ENCODE measurements at regions not wholly inside any gene's neighbourhood (a gene's known extent, or its start where the extent isn't known, plus 50 kb on each side); places are given as distances from the start of the nearest gene placed in this dataset.

- Histone ChIP-seq H3K9me3 (no peaks in the 10 kb centered on the region), H3K4me1 (no peaks in the 10 kb centered on the region), H3K27ac (no peak overlapping the region), H3K4me3 (no peak overlapping the region), H3K36me3 (no peaks in the 10 kb centered on the region), H3K27me3 (no peaks in the 10 kb centered on the region)
- no peak for TF ChIP-seq CTCF (IDR thresholded peaks at IDR 0.05 in 4 of 5, conservative IDR thresholded peaks at IDR 0.05 in 1 of 5)
- TF ChIP-seq POLR2A (IDR thresholded peaks at IDR 0.05), result no peak
- in situ Hi-C loops (cut with MboI; ENCODE audit: low sequenced_read_pairs in 4 of 4), result no loop called here
- no peak for DNase-seq
- ATAC-seq, result no peak
- intact Hi-C loops (cut with DNase I; ENCODE audit: low total_unique reads), result no loop called here
These were observed 913.8 kb upstream of the CHORDC1 start for GRCh38 chr11:91136631-91137030.

- in situ Hi-C loops (cut with MboI; ENCODE audit: low sequenced_read_pairs in 4 of 4), result no loop called here
These were observed 910.5 kb upstream of the CHORDC1 start for GRCh38 chr11:91133361-91133760.

GRCh38 chr11:91129596-91129995 lies 906.7 kb upstream of the CHORDC1 start:
- Histone ChIP-seq H3K36me3 (no peaks in the 10 kb centered on the region), H3K27me3 (no peaks in the 10 kb centered on the region), H3K27ac (no peak overlapping the region), H3K4me3 (no peak overlapping the region), H3K9me3 (no peaks in the 10 kb centered on the region), H3K4me1 (no peaks in the 10 kb centered on the region)
- intact Hi-C loops (cut with DNase I; ENCODE audit: low total_unique reads), result no loop called here
- ATAC-seq (no peak), DNase-seq (no peak)
- TF ChIP-seq CTCF (IDR thresholded peaks at IDR 0.05 in 4 of 5, conservative IDR thresholded peaks at IDR 0.05 in 1 of 5) (no peak), POLR2A (IDR thresholded peaks at IDR 0.05) (no peak)
- in situ Hi-C loops (cut with MboI; ENCODE audit: low sequenced_read_pairs in 4 of 4), result no loop called here

More at GRCh38 chr11:91133361-91133760, 910.5 kb upstream of the CHORDC1 start:
- TF ChIP-seq POLR2A (IDR thresholded peaks at IDR 0.05) (no peak), CTCF (IDR thresholded peaks at IDR 0.05 in 4 of 5, conservative IDR thresholded peaks at IDR 0.05 in 1 of 5) (no peak)
- H3K4me1 ChIP-seq, result no peaks in the 10 kb centered on the region
- intact Hi-C loops (cut with DNase I; ENCODE audit: low total_unique reads), result no loop called here
- H3K9me3 ChIP-seq, result no peaks in the 10 kb centered on the region
- H3K4me3 ChIP-seq, result no peak overlapping the region
- no peaks in the 10 kb centered on the region for H3K27me3 ChIP-seq
- H3K27ac ChIP-seq, result no peak overlapping the region
- H3K36me3 ChIP-seq, result no peaks in the 10 kb centered on the region
- no peak for DNase-seq
- no peak for ATAC-seq

- intact Hi-C loops (cut with DNase I; ENCODE audit: low total_unique reads) (no loop called here), in situ Hi-C loops (cut with MboI; ENCODE audit: low sequenced_read_pairs in 4 of 4) (no loop called here)
- H3K9me3 ChIP-seq, result no peaks in the 10 kb centered on the region
These were observed 901.5 kb upstream of the CHORDC1 start for GRCh38 chr11:91124363-91124762.

More at GRCh38 chr11:91124363-91124762, 901.5 kb upstream of the CHORDC1 start:
- no peak overlapping the region for H3K27ac ChIP-seq
- TF ChIP-seq CTCF (IDR thresholded peaks at IDR 0.05 in 4 of 5, conservative IDR thresholded peaks at IDR 0.05 in 1 of 5) (no peak), POLR2A (IDR thresholded peaks at IDR 0.05) (no peak)
- DNase-seq (no peak), ATAC-seq (no peak)
- no peaks in the 10 kb centered on the region for H3K4me1 ChIP-seq
- H3K27me3 ChIP-seq, result no peaks in the 10 kb centered on the region
- H3K4me3 ChIP-seq, result no peak overlapping the region
- H3K36me3 ChIP-seq, result no peaks in the 10 kb centered on the region
